ENCODE measurements at regions not wholly inside any gene's neighbourhood (a gene's known extent, or its start where the extent isn't known, plus 50 kb on each side); places are given as distances from the start of the nearest gene placed in this dataset.
"Not testable (repeated sequence)": the region's sequence is repeated elsewhere in the genome, so short reads cannot be mapped to it uniquely, and the experiment has no call there.

DNA sequence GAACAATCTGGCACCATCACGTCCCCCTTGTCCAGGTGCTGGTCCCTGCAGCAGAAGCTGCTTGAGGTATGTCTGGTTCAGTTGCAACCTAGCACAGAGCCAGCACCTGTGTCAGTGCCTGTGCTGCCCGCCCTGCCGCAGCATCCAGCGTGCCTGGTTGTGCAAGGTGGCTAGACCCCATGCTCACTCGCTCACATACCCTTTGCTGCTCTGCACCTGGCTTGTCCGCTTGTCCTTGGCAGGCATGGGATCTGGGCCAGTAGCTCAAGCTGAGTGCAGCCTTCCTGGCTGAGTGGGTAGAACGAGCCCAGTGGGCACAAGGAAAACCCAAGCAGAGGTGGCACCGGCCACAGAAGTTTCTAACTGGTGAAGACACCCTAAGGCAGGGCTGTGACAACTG lies 314.6 kb upstream of the KYNU start:
- TF ChIP-seq, protein P1, sequence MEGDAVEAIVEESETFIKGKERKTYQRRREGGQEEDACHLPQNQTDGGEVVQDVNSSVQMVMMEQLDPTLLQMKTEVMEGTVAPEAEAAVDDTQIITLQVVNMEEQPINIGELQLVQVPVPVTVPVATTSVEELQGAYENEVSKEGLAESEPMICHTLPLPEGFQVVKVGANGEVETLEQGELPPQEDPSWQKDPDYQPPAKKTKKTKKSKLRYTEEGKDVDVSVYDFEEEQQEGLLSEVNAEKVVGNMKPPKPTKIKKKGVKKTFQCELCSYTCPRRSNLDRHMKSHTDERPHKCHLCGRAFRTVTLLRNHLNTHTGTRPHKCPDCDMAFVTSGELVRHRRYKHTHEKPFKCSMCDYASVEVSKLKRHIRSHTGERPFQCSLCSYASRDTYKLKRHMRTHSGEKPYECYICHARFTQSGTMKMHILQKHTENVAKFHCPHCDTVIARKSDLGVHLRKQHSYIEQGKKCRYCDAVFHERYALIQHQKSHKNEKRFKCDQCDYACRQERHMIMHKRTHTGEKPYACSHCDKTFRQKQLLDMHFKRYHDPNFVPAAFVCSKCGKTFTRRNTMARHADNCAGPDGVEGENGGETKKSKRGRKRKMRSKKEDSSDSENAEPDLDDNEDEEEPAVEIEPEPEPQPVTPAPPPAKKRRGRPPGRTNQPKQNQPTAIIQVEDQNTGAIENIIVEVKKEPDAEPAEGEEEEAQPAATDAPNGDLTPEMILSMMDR (IDR thresholded peaks at IDR 0.05; ENCODE audit: insufficient read depth in 1 of 2, low read depth in 1 of 2, low read length in 1 of 2, severe bottlenecking in 1 of 2, unreplicated experiment in 1 of 2): no peak
- H3K4me3 ChIP-seq (ENCODE audit: low read depth, low read length): no peak overlapping the region
- Mint-ChIP-seq H3K9me3 (ENCODE audit: unreplicated experiment) (no peaks in the 10 kb centered on the region), H3K36me3 (ENCODE audit: insufficient read depth, unreplicated experiment) (no peaks in the 10 kb centered on the region), H3K4me1 (ENCODE audit: low read depth, unreplicated experiment) (no peaks in the 10 kb centered on the region), H3K4me3 (ENCODE audit: unreplicated experiment) (no peak overlapping the region), H3K27me3 (ENCODE audit: insufficient read depth, unreplicated experiment) (peaks cover 4% of the 10 kb centered on the region), H3K27ac (ENCODE audit: unreplicated experiment) (no peak overlapping the region)
- H3K27me3 ChIP-seq (replicated peaks; ENCODE audit: control insufficient read depth, insufficient read depth, low read length): no peaks in the 10 kb centered on the region
- intact Hi-C loops (cut with micrococcal nuclease; ENCODE audit: unreplicated experiment): no loop called here
- ChIA-PET POLR2A (no interaction called here), CTCF (no interaction called here)
- no peaks in the 10 kb centered on the region for H3K4me1 ChIP-seq
- no peaks in the 10 kb centered on the region for H3K9me3 ChIP-seq
- no peak for DNase-seq
- BruUV-seq (replicated peaks): no TSS peak
- no peaks in the 10 kb centered on the region for H3K36me3 ChIP-seq (ENCODE audit: control insufficient read depth, insufficient read depth, low read length)

DNA sequence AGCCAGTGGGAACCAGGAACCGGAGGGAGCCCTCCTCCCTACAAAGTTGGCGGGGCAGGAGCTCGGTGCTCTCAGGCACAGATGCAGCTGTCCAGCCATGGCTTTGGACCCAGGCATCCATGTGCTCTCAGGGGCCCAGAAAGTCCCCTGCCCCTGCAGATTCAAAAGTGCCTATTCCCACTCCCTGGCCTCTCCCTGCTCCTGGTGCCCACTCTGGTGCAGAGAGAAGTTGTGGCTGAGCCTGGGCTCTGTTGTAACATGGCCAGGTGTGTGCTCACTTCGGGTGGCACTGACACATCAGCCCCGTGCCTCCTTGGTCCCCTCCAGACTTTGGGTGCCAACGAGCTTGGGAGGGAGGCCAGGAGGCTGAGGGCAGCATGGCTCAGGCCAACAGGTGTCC lies 315.8 kb upstream of the KYNU start:
- H3K4me3 Mint-ChIP-seq (ENCODE audit: unreplicated experiment): no peak overlapping the region
- H3K27ac Mint-ChIP-seq (ENCODE audit: unreplicated experiment): no peak overlapping the region
- no peaks in the 10 kb centered on the region for H3K36me3 Mint-ChIP-seq (ENCODE audit: insufficient read depth, unreplicated experiment)
- Histone ChIP-seq H3K36me3 (ENCODE audit: control insufficient read depth, insufficient read depth, low read length) (no peaks in the 10 kb centered on the region), H3K9me3 (no peaks in the 10 kb centered on the region), H3K27me3 (replicated peaks; ENCODE audit: control insufficient read depth, insufficient read depth, low read length) (no peaks in the 10 kb centered on the region), H3K4me3 (ENCODE audit: low read depth, low read length) (no peak overlapping the region), H3K4me1 (no peaks in the 10 kb centered on the region)
- intact Hi-C loops (cut with micrococcal nuclease; ENCODE audit: unreplicated experiment): no loop called here
- TF ChIP-seq, protein P1 (IDR thresholded peaks at IDR 0.05; ENCODE audit: insufficient read depth in 1 of 2, low read depth in 1 of 2, low read length in 1 of 2, severe bottlenecking in 1 of 2, unreplicated experiment in 1 of 2): no peak
- peaks cover 7% of the 10 kb centered on the region for H3K27me3 Mint-ChIP-seq (ENCODE audit: insufficient read depth, unreplicated experiment)
- no peak for DNase-seq
- ChIA-PET POLR2A (no interaction called here), CTCF (no interaction called here)
- H3K9me3 Mint-ChIP-seq (ENCODE audit: unreplicated experiment): no peaks in the 10 kb centered on the region
- BruUV-seq (replicated peaks): no TSS peak
- no peaks in the 10 kb centered on the region for H3K4me1 Mint-ChIP-seq (ENCODE audit: low read depth, unreplicated experiment)

DNA sequence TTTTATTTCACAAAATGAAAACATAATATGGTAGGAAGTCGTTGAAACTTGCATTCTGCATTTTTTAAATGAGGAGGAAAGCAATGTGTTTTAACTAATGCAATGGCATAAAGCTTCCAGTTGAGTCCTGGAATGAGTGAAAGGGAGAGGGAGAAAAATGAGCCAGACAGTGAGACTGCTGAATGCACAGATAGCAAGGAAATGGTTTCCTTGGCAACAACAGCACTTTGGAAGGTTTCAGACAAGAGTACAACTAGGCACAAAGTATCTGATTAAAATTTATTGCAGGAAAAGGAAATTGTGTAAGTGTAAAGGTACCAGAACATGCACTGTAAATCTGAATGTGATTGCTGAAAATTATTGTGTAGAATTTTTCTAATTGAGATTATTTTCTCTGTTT lies 320.1 kb upstream of the KYNU start:
- no peaks in the 10 kb centered on the region for H3K4me1 ChIP-seq
- no peak overlapping the region for H3K4me3 ChIP-seq (ENCODE audit: low read depth, low read length)
- POLR2A ChIA-PET: no interaction called here
- no peaks in the 10 kb centered on the region for H3K36me3 ChIP-seq (ENCODE audit: control insufficient read depth, insufficient read depth, low read length)
- intact Hi-C loops (cut with micrococcal nuclease; ENCODE audit: unreplicated experiment): no loop called here
- H3K27me3 ChIP-seq (replicated peaks; ENCODE audit: control insufficient read depth, insufficient read depth, low read length): no peaks in the 10 kb centered on the region
- no peak for DNase-seq
- peaks cover 7% of the 10 kb centered on the region for H3K27me3 Mint-ChIP-seq (ENCODE audit: insufficient read depth, unreplicated experiment)
- no peak overlapping the region for H3K27ac Mint-ChIP-seq (ENCODE audit: unreplicated experiment)
- no peak overlapping the region for H3K4me3 Mint-ChIP-seq (ENCODE audit: unreplicated experiment)
- CTCF ChIA-PET: no interaction called here
- no peaks in the 10 kb centered on the region for H3K9me3 Mint-ChIP-seq (ENCODE audit: unreplicated experiment)
- H3K4me1 Mint-ChIP-seq (ENCODE audit: low read depth, unreplicated experiment): no peaks in the 10 kb centered on the region
- no peaks in the 10 kb centered on the region for H3K36me3 Mint-ChIP-seq (ENCODE audit: insufficient read depth, unreplicated experiment)
- no peaks in the 10 kb centered on the region for H3K9me3 ChIP-seq
- BruUV-seq (replicated peaks): no TSS peak
- TF ChIP-seq, protein P1 (IDR thresholded peaks at IDR 0.05; ENCODE audit: insufficient read depth in 1 of 2, low read depth in 1 of 2, low read length in 1 of 2, severe bottlenecking in 1 of 2, unreplicated experiment in 1 of 2): no peak

DNA sequence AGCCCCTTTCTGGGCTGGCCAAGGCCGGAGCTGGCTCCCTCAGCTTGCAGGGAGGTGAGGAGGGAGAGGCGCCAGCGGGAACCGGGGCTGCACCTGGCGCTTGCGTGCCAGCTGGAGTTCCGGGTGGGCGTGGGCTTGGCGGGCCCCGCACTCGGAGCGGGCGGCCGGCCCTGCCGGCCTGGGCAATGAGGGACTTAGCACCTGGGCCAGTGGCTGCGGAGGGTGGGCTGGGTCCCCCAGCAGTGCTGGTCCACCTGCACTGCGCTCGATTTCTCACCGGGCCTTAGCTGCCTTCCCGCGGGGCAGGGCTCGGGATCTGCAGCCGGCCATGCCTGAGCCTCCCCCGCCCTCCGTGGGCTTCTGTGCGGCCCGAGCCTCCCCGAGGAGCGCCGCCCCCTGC lies 331.5 kb upstream of the KYNU start:
- H3K27me3 Mint-ChIP-seq (ENCODE audit: insufficient read depth, unreplicated experiment); H3K27ac Mint-ChIP-seq (ENCODE audit: unreplicated experiment); BruUV-seq (replicated peaks); H3K36me3 ChIP-seq (ENCODE audit: control insufficient read depth, insufficient read depth, low read length); POLR2A ChIA-PET; H3K9me3 ChIP-seq; H3K36me3 Mint-ChIP-seq (ENCODE audit: insufficient read depth, unreplicated experiment); H3K4me3 ChIP-seq (ENCODE audit: low read depth, low read length); H3K9me3 Mint-ChIP-seq (ENCODE audit: unreplicated experiment); intact Hi-C loops (cut with micrococcal nuclease; ENCODE audit: unreplicated experiment); H3K27me3 ChIP-seq (replicated peaks; ENCODE audit: control insufficient read depth, insufficient read depth, low read length); H3K4me3 Mint-ChIP-seq (ENCODE audit: unreplicated experiment); CTCF ChIA-PET; H3K4me1 ChIP-seq; H3K4me1 Mint-ChIP-seq (ENCODE audit: low read depth, unreplicated experiment); DNase-seq: not testable (repeated sequence)

Measured in Caco-2 (cell line).